ENCODE measurements at regions not wholly inside any gene's neighbourhood (a gene's known extent, or its start where the extent isn't known, plus 50 kb on each side); places are given as distances from the start of the nearest gene placed in this dataset.

- no peaks in the 10 kb centered on the region for H3K27me3 ChIP-seq
- TF ChIP-seq, protein P1, sequence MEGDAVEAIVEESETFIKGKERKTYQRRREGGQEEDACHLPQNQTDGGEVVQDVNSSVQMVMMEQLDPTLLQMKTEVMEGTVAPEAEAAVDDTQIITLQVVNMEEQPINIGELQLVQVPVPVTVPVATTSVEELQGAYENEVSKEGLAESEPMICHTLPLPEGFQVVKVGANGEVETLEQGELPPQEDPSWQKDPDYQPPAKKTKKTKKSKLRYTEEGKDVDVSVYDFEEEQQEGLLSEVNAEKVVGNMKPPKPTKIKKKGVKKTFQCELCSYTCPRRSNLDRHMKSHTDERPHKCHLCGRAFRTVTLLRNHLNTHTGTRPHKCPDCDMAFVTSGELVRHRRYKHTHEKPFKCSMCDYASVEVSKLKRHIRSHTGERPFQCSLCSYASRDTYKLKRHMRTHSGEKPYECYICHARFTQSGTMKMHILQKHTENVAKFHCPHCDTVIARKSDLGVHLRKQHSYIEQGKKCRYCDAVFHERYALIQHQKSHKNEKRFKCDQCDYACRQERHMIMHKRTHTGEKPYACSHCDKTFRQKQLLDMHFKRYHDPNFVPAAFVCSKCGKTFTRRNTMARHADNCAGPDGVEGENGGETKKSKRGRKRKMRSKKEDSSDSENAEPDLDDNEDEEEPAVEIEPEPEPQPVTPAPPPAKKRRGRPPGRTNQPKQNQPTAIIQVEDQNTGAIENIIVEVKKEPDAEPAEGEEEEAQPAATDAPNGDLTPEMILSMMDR (IDR thresholded peaks at IDR 0.05), result no peak
- TF ChIP-seq POLR2AphosphoS5 (IDR thresholded peaks at IDR 0.05; ENCODE audit: insufficient read depth in 1 of 2, low read depth in 1 of 2), result no peak
- TF ChIP-seq POLR2A (IDR thresholded peaks at IDR 0.05), result no peak
- H3K4me1 ChIP-seq, result no peaks in the 10 kb centered on the region
- no peak overlapping the region for H3K4me3 ChIP-seq
- no peak for DNase-seq (ENCODE audit: extremely low spot score in 2 of 2)
- no peak overlapping the region for H3K27ac ChIP-seq
- intact Hi-C loops (cut with DNase I), result no loop called here
- no peaks in the 10 kb centered on the region for H3K9me3 ChIP-seq
- no peaks in the 10 kb centered on the region for H3K36me3 ChIP-seq
Measured at GRCh38 chr1:238811211-238811879, 575.0 kb upstream of the CHRM3 start.

- Histone ChIP-seq H3K4me1 (no peaks in the 10 kb centered on the region), H3K27me3 (no peaks in the 10 kb centered on the region), H3K4me3 (no peak overlapping the region), H3K36me3 (no peaks in the 10 kb centered on the region), H3K27ac (no peak overlapping the region), H3K9me3 (no peaks in the 10 kb centered on the region)
- no peak for TF ChIP-seq POLR2A (IDR thresholded peaks at IDR 0.05)
- no peak for TF ChIP-seq POLR2AphosphoS5 (IDR thresholded peaks at IDR 0.05; ENCODE audit: insufficient read depth in 1 of 2, low read depth in 1 of 2)
- TF ChIP-seq, protein P1 (IDR thresholded peaks at IDR 0.05), result no peak
- no peak for DNase-seq (ENCODE audit: extremely low spot score in 2 of 2)
- intact Hi-C loops (cut with DNase I), result no loop called here
Measured at GRCh38 chr1:238790882-238791281, 595.5 kb upstream of the CHRM3 start.

- Histone ChIP-seq H3K27ac (no peak overlapping the region), H3K4me3 (no peak overlapping the region), H3K4me1 (no peaks in the 10 kb centered on the region), H3K36me3 (no peaks in the 10 kb centered on the region), H3K9me3 (no peaks in the 10 kb centered on the region), H3K27me3 (no peaks in the 10 kb centered on the region)
- TF ChIP-seq POLR2AphosphoS5 (IDR thresholded peaks at IDR 0.05; ENCODE audit: insufficient read depth in 1 of 2, low read depth in 1 of 2) (no peak), POLR2A (IDR thresholded peaks at IDR 0.05) (no peak)
- TF ChIP-seq, protein P1 (IDR thresholded peaks at IDR 0.05), result no peak
- intact Hi-C loops (cut with DNase I), result no loop called here
- DNase-seq (ENCODE audit: extremely low spot score in 2 of 2), result no peak
Measured at GRCh38 chr1:238789916-238790667, 596.3 kb upstream of the CHRM3 start.

GRCh38 chr1:238787471-238787870 is 598.9 kb upstream of the CHRM3 start:
- Histone ChIP-seq H3K36me3 (no peaks in the 10 kb centered on the region), H3K4me1 (no peaks in the 10 kb centered on the region), H3K9me3 (no peaks in the 10 kb centered on the region), H3K4me3 (no peak overlapping the region), H3K27me3 (no peaks in the 10 kb centered on the region), H3K27ac (no peak overlapping the region)
- TF ChIP-seq, protein P1 (IDR thresholded peaks at IDR 0.05), result no peak
- TF ChIP-seq POLR2A (IDR thresholded peaks at IDR 0.05) (no peak), POLR2AphosphoS5 (IDR thresholded peaks at IDR 0.05; ENCODE audit: insufficient read depth in 1 of 2, low read depth in 1 of 2) (no peak)
- no peak for DNase-seq (ENCODE audit: extremely low spot score in 2 of 2)
- intact Hi-C loops (cut with DNase I), result no loop called here

GRCh38 chr1:238783633-238784032 is 602.7 kb upstream of the CHRM3 start:
- H3K4me1 ChIP-seq, result no peaks in the 10 kb centered on the region
- no peaks in the 10 kb centered on the region for H3K27me3 ChIP-seq
- no peak for DNase-seq (ENCODE audit: extremely low spot score in 2 of 2)
- intact Hi-C loops (cut with DNase I), result no loop called here
- H3K9me3 ChIP-seq, result no peaks in the 10 kb centered on the region
- no peaks in the 10 kb centered on the region for H3K36me3 ChIP-seq
- no peak overlapping the region for H3K27ac ChIP-seq
- no peak overlapping the region for H3K4me3 ChIP-seq
- TF ChIP-seq, protein P1 (IDR thresholded peaks at IDR 0.05), result no peak
- TF ChIP-seq POLR2AphosphoS5 (IDR thresholded peaks at IDR 0.05; ENCODE audit: insufficient read depth in 1 of 2, low read depth in 1 of 2), result no peak
- TF ChIP-seq POLR2A (IDR thresholded peaks at IDR 0.05), result no peak

Data from vagina (tissue), 2 donors.